ENCODE measurements at regions not wholly inside any gene's neighbourhood (a gene's known extent, or its start where the extent isn't known, plus 50 kb on each side); places are given as distances from the start of the nearest gene placed in this dataset.

- TF ChIP-seq ZFP91 (CRISPR knock-in tag; IDR thresholded peaks at IDR 0.05): no peak
- TF ChIP-seq ZNF695 (CRISPR knock-in tag; IDR thresholded peaks at IDR 0.05): no peak
- TF ChIP-seq ZNF668 (CRISPR knock-in tag; IDR thresholded peaks at IDR 0.05): no peak
- no peak for TF ChIP-seq POLR2AphosphoS5 (IDR thresholded peaks at IDR 0.05; ENCODE audit: control insufficient read depth, insufficient read depth, low read depth, low read length)
- no peak for TF ChIP-seq ZKSCAN3 (CRISPR knock-in tag; IDR thresholded peaks at IDR 0.05)
- TF ChIP-seq THRAP3 (IDR thresholded peaks at IDR 0.05; ENCODE audit: borderline replicate concordance): no peak
- no peak for TF ChIP-seq POLR2B (IDR thresholded peaks at IDR 0.05; ENCODE audit: low read depth, partially characterized antibody)
- no peak for TF ChIP-seq ARNT (IDR thresholded peaks at IDR 0.05)
These were observed 65.1 kb upstream of the MPP7 start (continued) for GRCh38 chr10:28367929-28368484.

DNA sequence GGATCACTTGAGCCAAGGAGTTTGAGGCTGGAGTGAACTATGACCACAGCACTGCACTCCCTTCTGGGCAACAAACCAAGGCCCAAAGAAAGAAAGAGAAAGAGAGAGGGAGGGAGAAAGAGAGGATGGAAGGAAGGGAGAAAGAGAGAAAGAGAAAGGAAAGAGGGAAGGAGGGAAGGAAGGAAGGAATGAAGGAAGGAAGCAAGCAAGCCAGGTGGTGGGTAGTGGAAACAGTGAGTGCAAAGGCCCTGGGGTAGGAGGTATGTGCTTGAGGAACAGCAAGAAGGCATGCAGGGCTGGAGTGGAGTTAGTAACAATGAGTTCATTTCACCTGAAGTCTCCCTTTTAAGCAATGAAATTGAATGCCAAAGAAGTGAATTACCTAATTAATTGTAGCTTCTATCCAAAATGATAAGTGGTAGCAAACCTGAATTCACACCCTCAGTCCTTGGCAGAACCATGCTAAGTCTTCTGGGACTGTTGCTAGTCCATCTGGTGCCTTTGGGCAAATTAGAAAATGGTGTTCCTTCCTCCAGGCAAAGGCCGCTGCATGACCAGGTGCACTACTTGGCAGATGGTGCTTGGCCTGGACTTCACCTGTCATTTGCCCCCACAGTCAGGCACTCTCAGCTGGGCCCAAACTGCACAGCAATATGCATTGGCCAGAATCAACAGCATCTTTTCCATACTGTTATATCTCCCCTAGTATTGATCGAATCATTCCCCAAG lies 67.4 kb upstream of the MPP7 start:
- no peak for FAIRE-seq
- DNase-seq (ENCODE audit: extremely low read depth in 1 of 4, low spot score in 3 of 4): no peak
- ChIA-PET CTCF (ENCODE audit: low intra/inter-chr PET ratio) (no interaction called here), POLR2A (no interaction called here)
- no peak overlapping the region for H2AFZ ChIP-seq (ENCODE audit: low read depth, low read length)
- no peak overlapping the region for H3K9ac ChIP-seq (ENCODE audit: insufficient read depth in 1 of 2, low read depth in 2 of 2, low read length in 2 of 2)
- H3K27me3 ChIP-seq (ENCODE audit: control insufficient read depth in 2 of 2, insufficient read depth in 2 of 2, low read length in 2 of 2): no peaks in the 10 kb centered on the region
- TF ChIP-seq RBM25 (IDR thresholded peaks at IDR 0.05; ENCODE audit: low read depth, low read length, severe bottlenecking) (peak; percentile 56), RBM39 (optimal IDR thresholded peaks at IDR 0.05; ENCODE audit: low read depth, low read length) (no peak)
- no peaks in the 10 kb centered on the region for H3K9me1 ChIP-seq (ENCODE audit: control insufficient read depth, insufficient read depth, low read length)
- H3K9me3 ChIP-seq (replicated peaks; ENCODE audit: control insufficient read depth, insufficient read depth, low read depth, low read length): no peaks in the 10 kb centered on the region
- H3K4me3 ChIP-seq: no peak overlapping the region
- in situ Hi-C loops (cut with MboI) (no loop called here), intact Hi-C loops (cut with micrococcal nuclease) (no loop called here)
- no peak overlapping the region for H3K27ac ChIP-seq (ENCODE audit: extremely low read depth, low read depth, low read length)
- H4K20me1 ChIP-seq (replicated peaks; ENCODE audit: control insufficient read depth, insufficient read depth, low read length): no peaks in the 10 kb centered on the region
- WGBS (ENCODE audit: insufficient coverage, low coverage, missing lambda C conversion rate): 7% methylated on average over 2 of the region's 2 CpGs
- no peak overlapping the region for H3K4me2 ChIP-seq (ENCODE audit: insufficient read depth, low read length)
- no peaks in the 10 kb centered on the region for H3K36me3 ChIP-seq (ENCODE audit: control insufficient read depth, insufficient read depth, low read length)
- ATAC-seq: no peak
- no peaks in the 10 kb centered on the region for H3K79me2 ChIP-seq (ENCODE audit: control insufficient read depth, insufficient read depth, low read length)
- BruUV-seq (replicated peaks): no TSS peak
- no peaks in the 10 kb centered on the region for H3K4me1 ChIP-seq (replicated peaks in 1 of 2; ENCODE audit: control insufficient read depth in 2 of 2, insufficient read depth in 2 of 2, low read length in 2 of 2)
